NT2/D1 (cell line): ENCODE measurements at regions not wholly inside any gene's neighbourhood (a gene's known extent, or its start where the extent isn't known, plus 50 kb on each side); places are given as distances from the start of the nearest gene placed in this dataset.

ENCODE experiments used
- SUZ12 ChIP-seq: IDR thresholded peaks from 2 replicates; pipeline ENCODE4 v1.6.1; 2011; ENCODE audit not compliant: insufficient read length, insufficient read depth; ENCODE audit errors: extremely low read depth
- YY1 ChIP-seq: IDR thresholded peaks from 2 replicates; pipeline ENCODE4 v1.6.1; 2011; ENCODE audit not compliant: insufficient read length, insufficient read depth
- ZNF274 ChIP-seq: IDR thresholded peaks from 2 replicates; pipeline ENCODE4 v1.6.1; 2011; ENCODE audit warnings: mild to moderate bottlenecking, low read depth, low read length

DNA sequence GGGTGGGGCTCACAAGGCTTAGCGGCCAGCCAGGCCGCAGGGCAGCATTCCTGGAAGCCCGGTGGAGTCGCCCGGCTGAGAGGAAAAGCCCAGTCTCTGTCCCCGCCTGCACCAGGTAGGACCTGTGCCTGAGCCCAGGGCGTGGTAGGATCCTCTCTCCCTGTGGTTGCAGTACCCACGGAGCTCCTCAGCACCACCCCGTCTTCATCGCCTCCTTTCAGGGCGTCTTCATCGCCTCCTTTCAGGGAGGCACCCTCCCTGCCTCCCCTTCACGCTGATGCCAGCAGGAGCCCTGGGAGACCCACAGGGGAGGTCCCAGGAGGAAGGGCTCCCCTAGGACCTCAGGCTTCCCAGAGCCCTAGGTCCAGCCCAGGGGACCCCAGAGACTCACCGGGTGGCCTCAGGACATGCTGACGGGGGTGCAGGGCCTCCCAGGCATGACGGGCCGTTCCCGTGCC is 53.3 kb upstream of the NOTCH1 start:
- TF ChIP-seq ZNF274 (no peak), YY1 (no peak), SUZ12 (no peak)
